ENCODE measurements at regions not wholly inside any gene's neighbourhood (a gene's known extent, or its start where the extent isn't known, plus 50 kb on each side); places are given as distances from the start of the nearest gene placed in this dataset.

DNA sequence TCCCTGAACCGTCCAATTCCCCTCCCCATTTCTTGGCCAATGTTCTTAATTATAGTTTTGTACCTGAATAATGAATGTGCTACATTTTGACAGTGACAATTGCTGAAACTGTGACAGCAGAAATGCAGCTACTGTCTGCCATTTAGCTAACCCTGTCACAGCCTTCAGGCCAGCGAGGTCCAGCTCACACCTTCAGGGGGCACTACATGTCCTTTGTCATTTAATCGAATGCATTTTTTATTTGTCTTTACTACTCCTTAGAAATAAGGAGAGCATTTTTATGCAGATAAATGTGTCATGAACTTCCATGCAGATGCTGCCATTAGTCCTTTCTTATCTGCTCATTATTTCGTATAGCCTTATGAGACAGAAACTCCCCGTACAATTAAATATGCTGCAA lies 159.9 kb downstream of the MZT1 start:
- H3K36me3 Mint-ChIP-seq (ENCODE audit: unreplicated experiment), result no peaks in the 10 kb centered on the region
- no peak overlapping the region for H3K4me3 Mint-ChIP-seq (ENCODE audit: unreplicated experiment)
- DNase-seq (ENCODE audit: extremely low spot score, unreplicated experiment), result no peak
- H3K27me3 Mint-ChIP-seq (ENCODE audit: unreplicated experiment), result peaks cover 27% of the 10 kb centered on the region
- TF ChIP-seq, protein P1, sequence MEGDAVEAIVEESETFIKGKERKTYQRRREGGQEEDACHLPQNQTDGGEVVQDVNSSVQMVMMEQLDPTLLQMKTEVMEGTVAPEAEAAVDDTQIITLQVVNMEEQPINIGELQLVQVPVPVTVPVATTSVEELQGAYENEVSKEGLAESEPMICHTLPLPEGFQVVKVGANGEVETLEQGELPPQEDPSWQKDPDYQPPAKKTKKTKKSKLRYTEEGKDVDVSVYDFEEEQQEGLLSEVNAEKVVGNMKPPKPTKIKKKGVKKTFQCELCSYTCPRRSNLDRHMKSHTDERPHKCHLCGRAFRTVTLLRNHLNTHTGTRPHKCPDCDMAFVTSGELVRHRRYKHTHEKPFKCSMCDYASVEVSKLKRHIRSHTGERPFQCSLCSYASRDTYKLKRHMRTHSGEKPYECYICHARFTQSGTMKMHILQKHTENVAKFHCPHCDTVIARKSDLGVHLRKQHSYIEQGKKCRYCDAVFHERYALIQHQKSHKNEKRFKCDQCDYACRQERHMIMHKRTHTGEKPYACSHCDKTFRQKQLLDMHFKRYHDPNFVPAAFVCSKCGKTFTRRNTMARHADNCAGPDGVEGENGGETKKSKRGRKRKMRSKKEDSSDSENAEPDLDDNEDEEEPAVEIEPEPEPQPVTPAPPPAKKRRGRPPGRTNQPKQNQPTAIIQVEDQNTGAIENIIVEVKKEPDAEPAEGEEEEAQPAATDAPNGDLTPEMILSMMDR (IDR thresholded peaks at IDR 0.05), result no peak
- no peaks in the 10 kb centered on the region for H3K9me3 Mint-ChIP-seq (ENCODE audit: unreplicated experiment)
- no peak overlapping the region for H3K27ac Mint-ChIP-seq (ENCODE audit: unreplicated experiment)
- H3K4me1 Mint-ChIP-seq (ENCODE audit: unreplicated experiment), result peaks cover 3% of the 10 kb centered on the region

DNA sequence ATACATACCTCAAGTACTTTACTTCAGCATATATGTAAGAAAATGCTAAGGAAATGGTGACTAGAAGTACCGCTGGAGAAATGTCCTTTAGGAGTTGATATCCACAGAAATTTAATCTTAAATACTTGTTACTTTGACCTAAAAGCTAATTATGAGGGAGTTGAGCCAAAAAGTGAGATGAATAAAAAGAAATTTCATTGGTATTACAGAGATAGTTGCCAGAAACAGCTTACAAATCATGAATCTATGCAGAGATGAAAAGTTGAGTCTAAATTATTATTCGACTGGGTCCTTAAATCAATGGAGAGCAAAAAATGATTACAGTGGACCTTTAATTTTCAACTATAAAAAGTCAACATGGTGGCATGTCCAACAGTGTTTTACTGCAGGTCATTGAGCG lies 160.9 kb downstream of the MZT1 start:
- Mint-ChIP-seq H3K27me3 (ENCODE audit: unreplicated experiment) (peaks cover 29% of the 10 kb centered on the region), H3K9me3 (ENCODE audit: unreplicated experiment) (no peaks in the 10 kb centered on the region), H3K36me3 (ENCODE audit: unreplicated experiment) (no peaks in the 10 kb centered on the region), H3K4me1 (ENCODE audit: unreplicated experiment) (peaks cover 2% of the 10 kb centered on the region), H3K4me3 (ENCODE audit: unreplicated experiment) (no peak overlapping the region), H3K27ac (ENCODE audit: unreplicated experiment) (no peak overlapping the region)
- TF ChIP-seq, protein P1 (IDR thresholded peaks at IDR 0.05), result no peak
- no peak for DNase-seq (ENCODE audit: extremely low spot score, unreplicated experiment)

DNA sequence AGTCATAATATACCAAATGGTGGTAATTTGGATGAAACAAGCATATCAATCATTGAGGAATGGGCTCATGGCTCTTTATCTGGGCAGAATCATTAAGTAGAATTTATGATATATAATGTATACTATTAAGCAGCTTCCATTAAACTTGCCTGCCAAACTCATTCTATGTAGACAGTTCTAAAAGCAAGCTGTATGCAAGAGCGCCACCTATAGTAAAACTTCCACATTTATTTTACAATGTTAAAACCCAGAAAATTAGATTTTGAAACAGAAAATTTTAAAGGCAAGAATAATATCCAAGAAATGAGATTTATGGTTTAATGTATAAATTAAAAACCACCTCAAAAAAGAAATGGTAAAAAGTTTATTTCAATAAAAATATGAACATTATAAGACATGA lies 161.5 kb downstream of the MZT1 start:
- no peak overlapping the region for H3K4me3 Mint-ChIP-seq (ENCODE audit: unreplicated experiment)
- DNase-seq (ENCODE audit: extremely low spot score, unreplicated experiment), result no peak
- H3K27ac Mint-ChIP-seq (ENCODE audit: unreplicated experiment), result no peak overlapping the region
- TF ChIP-seq, protein P1 (IDR thresholded peaks at IDR 0.05), result peak; percentile 72
- no peaks in the 10 kb centered on the region for H3K9me3 Mint-ChIP-seq (ENCODE audit: unreplicated experiment)
- H3K36me3 Mint-ChIP-seq (ENCODE audit: unreplicated experiment), result no peaks in the 10 kb centered on the region
- no peaks in the 10 kb centered on the region for H3K4me1 Mint-ChIP-seq (ENCODE audit: unreplicated experiment)
- H3K27me3 Mint-ChIP-seq (ENCODE audit: unreplicated experiment), result peaks cover 24% of the 10 kb centered on the region

DNA sequence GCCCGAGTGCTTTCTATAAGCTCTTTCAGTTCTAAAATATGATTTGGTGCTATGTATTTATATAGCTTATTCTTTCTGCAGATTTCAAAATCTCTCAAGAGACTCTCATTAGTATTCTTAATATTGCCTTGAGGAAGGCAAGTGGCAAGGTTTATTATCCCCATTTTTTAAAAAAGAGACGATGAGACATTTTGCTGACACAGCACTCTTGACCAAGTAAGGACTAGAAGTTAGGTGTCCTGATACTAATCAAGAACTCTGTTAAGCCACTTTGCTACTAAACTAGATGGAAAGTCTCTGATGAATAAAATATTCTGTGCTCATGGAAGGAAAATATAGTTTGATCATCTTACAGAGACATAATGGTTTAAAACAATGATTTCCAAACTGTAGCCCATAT lies 164.7 kb downstream of the MZT1 start:
- H3K36me3 Mint-ChIP-seq (ENCODE audit: unreplicated experiment), result no peaks in the 10 kb centered on the region
- H3K4me1 Mint-ChIP-seq (ENCODE audit: unreplicated experiment), result no peaks in the 10 kb centered on the region
- DNase-seq (ENCODE audit: extremely low spot score, unreplicated experiment), result no peak
- no peak overlapping the region for H3K4me3 Mint-ChIP-seq (ENCODE audit: unreplicated experiment)
- TF ChIP-seq, protein P1 (IDR thresholded peaks at IDR 0.05), result no peak
- no peak overlapping the region for H3K27ac Mint-ChIP-seq (ENCODE audit: unreplicated experiment)
- H3K9me3 Mint-ChIP-seq (ENCODE audit: unreplicated experiment), result no peaks in the 10 kb centered on the region
- H3K27me3 Mint-ChIP-seq (ENCODE audit: unreplicated experiment), result peaks cover 24% of the 10 kb centered on the region

DNA sequence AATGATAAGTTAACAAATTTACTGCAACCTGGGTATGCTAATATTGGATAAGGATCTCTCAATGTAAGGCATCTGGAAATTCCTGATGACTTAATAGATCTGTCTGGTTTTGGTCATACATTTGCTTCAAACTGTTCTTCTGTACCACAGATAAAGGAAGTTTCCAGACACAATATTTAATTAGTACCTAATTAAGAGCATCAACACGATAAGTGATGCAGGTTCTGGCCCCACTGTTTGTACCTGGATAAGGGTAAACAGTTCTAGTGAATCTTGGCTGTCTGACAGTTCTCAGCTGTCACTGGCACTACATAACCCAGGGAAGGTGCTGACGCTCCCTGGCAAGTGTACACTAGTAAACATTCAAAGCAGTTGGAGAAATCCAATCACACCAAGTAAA lies 165.6 kb downstream of the MZT1 start:
- no peak overlapping the region for H3K4me3 Mint-ChIP-seq (ENCODE audit: unreplicated experiment)
- H3K9me3 Mint-ChIP-seq (ENCODE audit: unreplicated experiment), result no peaks in the 10 kb centered on the region
- no peaks in the 10 kb centered on the region for H3K36me3 Mint-ChIP-seq (ENCODE audit: unreplicated experiment)
- H3K27me3 Mint-ChIP-seq (ENCODE audit: unreplicated experiment), result peaks cover 21% of the 10 kb centered on the region
- no peak for DNase-seq (ENCODE audit: extremely low spot score, unreplicated experiment)
- H3K27ac Mint-ChIP-seq (ENCODE audit: unreplicated experiment), result no peak overlapping the region
- TF ChIP-seq, protein P1 (IDR thresholded peaks at IDR 0.05), result no peak
- no peaks in the 10 kb centered on the region for H3K4me1 Mint-ChIP-seq (ENCODE audit: unreplicated experiment)

Data from osteocyte (in vitro differentiated cells).